GM12891 (cell line): ENCODE measurements at regions not wholly inside any gene's neighbourhood (a gene's known extent, or its start where the extent isn't known, plus 50 kb on each side); places are given as distances from the start of the nearest gene placed in this dataset.

ENCODE experiments used
- DNase-seq: peaks from one replicate; pipeline ENCODE4 v3.0.0; 2011; ENCODE audit warnings: low spot score; ENCODE audit not compliant: insufficient read length
- FAIRE-seq: peaks from 2 replicates; lab custom pipeline; 2011; peaks lifted over from hg19 to GRCh38; lab: Jason Lieb, UNC
- PAX5 ChIP-seq: IDR thresholded peaks from 2 replicates; pipeline ENCODE4 v1.6.1; 2011; ENCODE audit warnings: low read length, moderate library complexity, mild to moderate bottlenecking; ENCODE audit not compliant: insufficient read depth, severe bottlenecking
- POLR2A ChIP-seq: IDR thresholded peaks from 2 replicates; pipeline ENCODE4 v1.6.1; 2011; ENCODE audit warnings: low read depth, low read length, control low read depth
- POLR2AphosphoS5 ChIP-seq: IDR thresholded peaks from 2 replicates; pipeline ENCODE4 v1.6.1; 2011; ENCODE audit warnings: low read depth, low read length, control low read depth
- POU2F2 ChIP-seq: IDR thresholded peaks from 2 replicates; pipeline ENCODE4 v1.6.1; 2011; ENCODE audit warnings: low read depth, mild to moderate bottlenecking, control low read depth, low read length, moderate library complexity
- SPI1 ChIP-seq: IDR thresholded peaks from 2 replicates; pipeline ENCODE4 v1.6.1; 2011; ENCODE audit warnings: low read depth, low read length, control low read depth
- TAF1 ChIP-seq: IDR thresholded peaks from 2 replicates; pipeline ENCODE4 v1.6.1; 2011; ENCODE audit warnings: low read depth, low read length, control low read depth

DNA sequence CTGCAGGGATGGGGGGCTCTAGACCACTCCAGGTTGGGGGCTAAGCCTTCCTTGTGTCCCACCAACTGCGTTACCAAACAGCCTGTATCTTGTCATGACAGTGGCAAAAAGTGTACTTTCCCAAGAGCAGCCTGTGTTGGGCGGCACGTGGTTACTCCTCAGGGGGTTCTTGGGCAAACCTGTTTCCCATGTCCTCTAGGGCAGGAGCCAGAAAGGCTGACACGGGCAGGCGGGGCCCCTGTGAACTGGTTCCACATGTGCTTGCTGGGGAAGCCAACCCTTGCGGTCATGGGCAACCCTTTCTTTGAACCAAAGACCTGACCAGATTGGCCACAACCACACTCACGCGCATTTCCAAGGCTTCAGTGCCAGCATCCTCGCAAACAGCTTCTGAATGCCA, 228.5 kb downstream of the RBFOX3 start:
- no peak for TF ChIP-seq POU2F2
- TF ChIP-seq POLR2A: no peak
- TF ChIP-seq SPI1: no peak
- TF ChIP-seq POLR2AphosphoS5: no peak
- DNase-seq: no peak
- no peak for FAIRE-seq

DNA sequence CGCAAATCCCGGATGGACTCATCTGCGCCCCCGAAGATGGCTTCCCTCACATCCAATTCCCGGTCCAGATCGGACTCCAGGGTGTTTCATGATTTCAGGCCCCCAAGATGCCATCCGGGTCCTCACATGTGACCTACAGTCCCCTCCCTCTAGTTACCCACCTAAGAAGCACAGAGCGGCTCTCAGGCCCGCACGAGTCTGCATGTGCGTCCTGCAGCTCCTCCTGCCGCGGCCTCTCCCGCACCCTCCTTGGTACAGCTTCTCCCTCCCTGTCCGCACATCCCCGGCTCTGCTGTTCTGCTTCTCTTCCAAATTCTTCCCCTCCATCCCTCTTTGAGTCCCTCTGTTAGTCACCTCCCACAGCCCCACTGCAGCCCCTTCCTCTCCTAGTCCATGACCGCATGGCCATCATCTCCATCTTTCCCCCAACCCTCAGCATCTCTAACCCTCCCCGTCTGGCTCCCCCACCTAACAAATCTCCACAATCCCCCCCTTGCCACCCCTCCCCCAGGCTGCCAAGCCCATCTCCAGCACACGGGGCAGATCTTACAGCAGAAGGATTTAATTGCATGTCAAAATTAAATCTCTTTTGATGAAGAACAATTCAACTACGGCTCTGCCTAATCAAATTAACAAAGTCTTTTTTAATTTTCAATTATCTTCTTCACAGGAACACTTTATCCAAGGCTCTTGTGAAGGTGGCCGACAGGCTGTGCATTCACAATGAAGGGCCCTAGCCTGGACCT, 231.0 kb downstream of the RBFOX3 start:
- no peak for TF ChIP-seq POLR2A

DNA sequence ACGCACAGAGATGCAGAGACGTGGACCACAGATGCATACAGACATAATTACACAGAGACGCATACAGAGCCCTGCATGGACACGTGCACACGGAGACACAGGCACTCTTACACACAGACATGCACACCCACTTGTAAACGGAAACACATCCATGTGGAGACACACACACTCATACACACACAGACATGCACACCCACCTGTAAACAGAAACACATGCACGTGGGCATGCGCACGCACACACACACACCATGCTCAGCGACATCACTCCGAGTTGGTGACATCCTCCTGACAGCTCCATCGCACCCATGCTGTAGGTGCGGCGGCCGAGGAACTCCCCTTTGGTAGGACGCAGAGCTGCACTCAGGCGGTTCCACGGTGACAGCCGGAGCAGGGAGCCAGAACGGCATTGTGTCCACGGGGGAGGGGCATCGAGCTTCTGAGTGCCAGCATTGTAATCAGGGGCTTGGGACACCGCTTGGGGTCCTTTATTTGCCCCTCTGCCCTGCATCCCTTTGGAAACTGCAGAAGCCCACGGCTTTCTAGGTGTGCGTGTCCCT, 233.5 kb downstream of the RBFOX3 start:
- TF ChIP-seq POU2F2: no peak
- no peak for TF ChIP-seq SPI1
- TF ChIP-seq PAX5: no peak
- no peak for TF ChIP-seq POLR2AphosphoS5
- no peak for TF ChIP-seq TAF1
- no peak for TF ChIP-seq POLR2A
- FAIRE-seq: no peak
- no peak for DNase-seq

More for the DNA sequence above, 231.0 kb downstream of the RBFOX3 start:
- FAIRE-seq: no peak
- DNase-seq: no peak

DNA sequence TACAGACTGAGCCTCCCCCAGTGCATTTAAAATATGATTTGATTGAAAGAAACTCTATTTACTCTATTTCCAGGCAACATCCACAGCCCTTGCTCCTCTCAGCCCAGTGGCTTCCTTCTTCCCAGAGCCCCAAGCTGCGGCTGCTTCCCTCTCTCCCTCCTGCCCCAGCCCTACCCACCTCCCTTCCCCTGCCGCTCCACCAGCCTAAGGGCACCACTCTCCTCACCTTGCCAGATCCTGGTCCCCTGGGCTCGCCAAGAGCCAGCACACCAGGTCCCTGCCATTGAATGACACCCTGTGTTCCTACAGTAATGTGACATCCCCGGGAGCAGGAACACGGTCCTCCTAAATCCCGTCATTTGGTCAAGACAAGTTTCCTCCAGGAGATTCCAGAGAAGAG, 236.0 kb downstream of the RBFOX3 start:
- no peak for TF ChIP-seq SPI1
- TF ChIP-seq POU2F2: no peak
- TF ChIP-seq POLR2A: no peak
- TF ChIP-seq POLR2AphosphoS5: no peak
- no peak for TF ChIP-seq TAF1
- TF ChIP-seq PAX5: no peak
- FAIRE-seq: no peak

DNA sequence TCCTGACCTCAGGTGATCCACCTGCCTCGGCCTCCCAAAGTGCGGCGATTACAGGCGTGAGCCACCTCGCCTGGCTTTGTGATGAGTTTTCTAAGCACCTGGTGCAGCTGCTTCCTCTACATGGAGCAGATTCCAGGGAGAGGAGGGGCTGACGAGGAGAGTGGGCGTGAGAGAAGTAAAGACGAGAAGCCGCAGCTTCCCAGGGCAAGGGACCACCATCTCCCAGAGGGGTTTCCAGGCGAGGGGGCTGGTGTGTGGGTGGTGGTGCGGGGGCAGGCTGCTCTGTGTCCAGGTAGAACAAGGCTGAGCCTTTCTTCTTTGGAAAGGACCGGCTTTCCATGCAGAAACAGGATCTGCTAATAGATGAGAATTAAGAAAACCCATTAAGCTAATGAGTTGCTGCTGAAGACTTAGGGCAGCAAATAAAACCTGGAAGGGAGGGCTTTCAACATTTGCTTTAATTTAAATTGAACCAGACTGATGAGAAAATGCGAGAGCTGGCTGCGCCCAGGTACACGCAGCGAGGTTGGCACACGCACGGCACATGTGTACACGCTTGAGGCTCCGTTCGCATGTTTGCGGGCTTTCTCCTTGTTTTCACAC, 236.7 kb downstream of the RBFOX3 start:
- TF ChIP-seq POLR2A (no peak), POLR2AphosphoS5 (no peak), SPI1 (no peak), TAF1 (no peak), POU2F2 (no peak), PAX5 (no peak)
- FAIRE-seq (no peak), DNase-seq (no peak)

More for the DNA sequence above, 236.0 kb downstream of the RBFOX3 start:
- DNase-seq: no peak

DNA sequence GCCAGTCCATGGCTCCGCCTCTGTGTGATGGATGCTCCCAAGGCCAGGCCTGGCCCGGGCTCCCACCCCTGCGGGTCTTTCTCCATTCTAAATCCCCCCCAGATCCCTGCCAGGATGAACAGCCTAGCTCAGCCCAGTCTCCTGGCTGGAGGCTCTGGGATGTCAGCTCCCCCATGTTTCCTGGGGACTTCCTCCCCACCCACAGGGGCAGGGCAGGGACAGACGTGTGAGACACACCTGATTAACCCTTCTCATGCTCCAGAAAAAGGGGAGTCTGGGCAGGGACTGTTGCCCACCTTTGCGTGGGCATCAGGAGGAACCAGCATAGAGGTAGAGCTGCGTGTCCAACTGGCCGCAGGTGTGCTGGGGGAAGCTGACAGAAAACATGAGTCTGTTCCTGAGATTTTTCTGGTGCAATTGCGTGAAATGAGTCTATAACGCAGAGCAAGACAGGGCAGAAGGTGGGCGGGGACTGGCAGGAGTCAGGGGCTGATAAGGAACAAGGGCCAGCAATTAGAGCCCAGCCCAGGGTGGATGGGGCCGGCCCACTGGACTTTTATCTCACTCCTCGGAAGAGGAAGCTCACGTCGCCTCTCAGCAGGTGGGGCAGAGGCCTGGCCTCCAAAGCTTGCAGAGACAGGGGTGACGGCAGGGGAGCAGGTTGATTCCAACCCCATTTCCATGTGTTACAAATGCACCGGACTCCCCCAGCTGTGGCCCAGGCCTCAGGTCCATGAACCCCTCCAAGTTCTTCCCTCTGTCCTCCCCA, 238.2 kb downstream of the RBFOX3 start:
- TF ChIP-seq POU2F2: no peak
- TF ChIP-seq SPI1: no peak
- TF ChIP-seq PAX5: no peak
- TF ChIP-seq TAF1: no peak
- no peak for TF ChIP-seq POLR2AphosphoS5
- no peak for TF ChIP-seq POLR2A
- no peak for FAIRE-seq
- no peak for DNase-seq

DNA sequence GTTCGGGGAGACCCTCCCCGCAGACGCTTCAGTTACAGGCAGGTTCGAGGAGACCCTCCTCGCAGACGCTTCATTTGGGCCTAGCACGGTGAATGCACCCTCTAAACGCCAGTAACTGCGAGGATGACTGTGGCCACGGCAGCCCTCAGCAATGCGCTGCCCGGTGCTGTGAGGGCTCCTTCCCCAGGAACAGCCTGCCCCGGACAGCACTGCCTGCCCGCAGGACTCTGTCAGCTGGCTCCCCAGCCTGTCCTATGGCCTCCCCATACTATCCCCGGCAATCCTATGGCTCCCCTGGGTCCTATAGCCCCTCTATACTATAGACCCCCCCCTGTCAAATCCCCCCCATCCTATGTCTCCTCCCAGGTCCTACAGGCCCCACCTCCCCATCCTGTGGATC, 238.9 kb downstream of the RBFOX3 start:
- TF ChIP-seq TAF1: no peak
- TF ChIP-seq POU2F2: no peak
- no peak for TF ChIP-seq PAX5
- TF ChIP-seq POLR2AphosphoS5: no peak
- TF ChIP-seq SPI1: no peak
- no peak for TF ChIP-seq POLR2A
- DNase-seq (no peak), FAIRE-seq (no peak)

DNA sequence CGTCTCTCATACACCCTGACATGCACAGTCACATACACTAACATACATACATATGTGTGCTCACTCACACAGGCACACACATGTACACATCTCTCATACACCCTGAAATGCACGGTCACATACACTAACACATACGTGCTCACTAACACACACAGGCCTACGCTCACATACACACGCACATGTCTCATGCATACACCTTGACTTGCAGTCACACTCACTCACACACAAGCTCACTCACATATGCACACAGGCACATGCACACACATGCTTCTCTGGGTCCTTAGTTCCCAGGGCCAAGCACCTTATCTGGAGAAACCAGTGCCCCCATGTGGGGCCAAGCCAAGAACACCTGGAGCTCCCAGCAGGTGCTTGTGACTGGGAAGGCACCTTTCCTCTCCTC, 240.3 kb downstream of the RBFOX3 start:
- FAIRE-seq: no peak
- TF ChIP-seq TAF1: no peak
- no peak for TF ChIP-seq SPI1
- no peak for TF ChIP-seq POU2F2
- no peak for TF ChIP-seq PAX5
- no peak for TF ChIP-seq POLR2A
- no peak for TF ChIP-seq POLR2AphosphoS5
- no peak for DNase-seq

DNA sequence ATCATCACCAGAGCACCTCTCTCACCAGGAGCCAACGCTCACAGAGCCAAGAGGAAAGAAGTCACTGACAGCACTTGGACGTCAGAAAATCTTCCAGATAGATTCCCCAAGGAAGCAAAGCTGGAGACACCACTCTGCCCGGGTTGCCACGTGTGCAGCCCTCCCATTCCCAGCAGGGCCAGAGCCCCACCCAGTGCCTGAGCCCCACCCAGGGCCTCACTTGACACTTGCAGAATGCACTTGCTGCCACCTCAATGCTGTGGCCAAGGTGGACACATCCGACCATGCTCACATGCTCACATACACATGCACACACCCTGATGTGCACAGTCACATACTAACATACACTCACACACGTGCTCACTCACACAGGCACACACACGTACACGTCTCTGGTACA, 240.7 kb downstream of the RBFOX3 start:
- no peak for FAIRE-seq
- no peak for DNase-seq
- no peak for TF ChIP-seq PAX5
- no peak for TF ChIP-seq POLR2AphosphoS5
- no peak for TF ChIP-seq TAF1
- no peak for TF ChIP-seq POU2F2
- TF ChIP-seq SPI1: no peak
- TF ChIP-seq POLR2A: no peak
